Transverse colon (tissue), 4 donors: ENCODE measurements at regions not wholly inside any gene's neighbourhood (a gene's known extent, or its start where the extent isn't known, plus 50 kb on each side); places are given as distances from the start of the nearest gene placed in this dataset.

ENCODE experiments used
- DNase-seq: peaks from one replicate; pipeline ENCODE4 v3.0.0-alpha.2; 2019
- H3K27ac ChIP-seq, 4 donors: fragments of 200-600 bp; sonication (generic); 2 replicates each; pipeline ENCODE4 v1.5.1; 2016 to 2018; ENCODE audit warnings: inconsistent platforms in 4 of 4
- H3K27me3 ChIP-seq: fragments of 200-600 bp; sonication (generic); 2 replicates; pipeline ENCODE4 v1.5.1; 2017; ENCODE audit warnings: inconsistent platforms
- H3K36me3 ChIP-seq, 4 donors: fragments of 200-600 bp; sonication (generic); 2 replicates each; pipeline ENCODE4 v1.5.1; 2017 to 2019; ENCODE audit warnings: inconsistent platforms in 4 of 4
- H3K4me1 ChIP-seq, 4 donors: fragments of 200-600 bp; sonication (generic); 2 replicates each; pipeline ENCODE4 v1.5.1; 2017 to 2020; ENCODE audit warnings: inconsistent platforms in 4 of 4
- H3K4me3 ChIP-seq, 4 donors: fragments of 200-600 bp; sonication (generic); 1 replicate in 1 of 4; 2 replicates in 3 of 4; pipeline versions ENCODE4 v1.5.1 to v1.6.1; 2017 to 2019; ENCODE audit warnings: inconsistent platforms in 4 of 4
- H3K9me3 ChIP-seq, 2 donors: fragments of 200-600 bp; sonication (generic); 2 replicates each; pipeline ENCODE4 v1.5.1; 2017 to 2019; ENCODE audit warnings: inconsistent platforms in 2 of 2
- CTCF ChIP-seq, 5 experiments: fragments of 200-600 bp in 3 of 5; fragments of 450-650 bp in 2 of 5; sonication (generic) in 3 of 5; IDR thresholded peaks; 1 replicate in 2 of 5; 2 replicates in 3 of 5; pipeline ENCODE4 v1.5.1; 2016 to 2017; ENCODE audit warnings: antibody characterized with exemption in 5 of 5, inconsistent platforms in 3 of 5, mild to moderate bottlenecking in 2 of 5, moderate library complexity in 1 of 5
- EP300 ChIP-seq: sonication (generic); formaldehyde crosslinking; IDR thresholded peaks from one replicate; pipeline ENCODE4 v1.6.1; 2017; ENCODE audit warnings: antibody characterized with exemption, low read depth
- POLR2A ChIP-seq: fragments of 450-650 bp; IDR thresholded peaks from one replicate; pipeline ENCODE4 v1.6.1; 2016; ENCODE audit warnings: antibody characterized with exemption, mild to moderate bottlenecking, moderate library complexity
- POLR2AphosphoS5 ChIP-seq, 3 donors: sonication (generic); formaldehyde crosslinking; IDR thresholded peaks; one replicate each; pipeline ENCODE4 v1.6.1; 2016; ENCODE audit warnings: antibody characterized with exemption in 3 of 3
- WGBS, 2 donors: methylation state at CpG; one replicate each; pipeline ENCODE4 v1.1.5; 2018; ENCODE audit warnings: low coverage in 1 of 2; 5-methylcytosine and 5-hydroxymethylcytosine counted together
- in situ Hi-C, 4 donors: fragments of 200-750 bp; cut with MboI; loops; one replicate each; pipeline versions ENCODE4 v1.15.0 to v1.15.1; 2017; ENCODE audit warnings: low sequenced_read_pairs in 3 of 4, low pct_ligation_motif_present in 1 of 4, low pct_unique_long_range_greater_than_20kb in 1 of 4
- intact Hi-C: fragments of 100-400 bp; cut with DNase I; formaldehyde crosslinking; loops from one replicate; pipeline ENCODE4 v1.15.1; 2023; ENCODE audit warnings: low total_unique reads

DNA sequence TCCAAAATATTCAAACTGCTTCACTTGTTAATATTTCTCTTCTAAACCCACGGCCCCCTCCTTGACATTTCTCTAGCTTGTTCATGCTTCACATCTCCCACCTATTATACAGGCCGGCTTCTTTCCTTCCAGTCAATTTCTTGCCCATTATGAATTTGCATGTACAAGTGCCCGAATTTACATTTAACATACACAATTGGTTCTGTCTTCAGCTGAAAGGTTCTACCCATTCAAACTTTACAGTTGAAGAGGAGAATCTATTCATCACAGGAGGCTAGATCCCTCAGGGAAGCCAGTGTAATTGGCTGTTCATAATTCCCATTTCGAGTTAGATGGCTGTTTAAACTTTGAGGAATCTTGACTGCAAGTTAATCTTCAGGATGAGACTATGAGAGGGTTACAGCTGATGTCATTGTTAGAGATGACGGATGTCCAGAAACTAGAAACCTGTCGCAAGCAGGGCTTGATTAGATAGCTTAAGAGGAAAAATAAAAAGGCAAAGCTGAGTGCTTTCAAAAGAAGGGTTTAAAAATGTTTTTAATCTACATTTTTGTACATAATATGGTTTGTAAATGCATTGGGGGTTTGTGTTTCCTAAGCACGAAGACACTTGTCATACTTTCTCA lies 157.0 kb downstream of the ADSS2 start:
- H3K27ac ChIP-seq: no peak overlapping the region
- DNase-seq: no peak
- in situ Hi-C loops: loop anchor here in 1 of 4 donors (25.0 kb wide), 1 partner anchor 957 kb away; no protein-coding TSS in a partner anchor
- H3K36me3 ChIP-seq: no peaks in the 10 kb centered on the region
- TF ChIP-seq POLR2A (no peak), CTCF (IDR thresholded peaks at IDR 0.05) (no peak), EP300 (no peak), POLR2AphosphoS5 (IDR thresholded peaks at IDR 0.05) (no peak)
- no peaks in the 10 kb centered on the region for H3K9me3 ChIP-seq
- H3K4me1 ChIP-seq: peaks cover 0 to 7% (median 2%) of the 10 kb centered on the region in 4 donors
- intact Hi-C loops: no loop called here
- no peak overlapping the region for H3K4me3 ChIP-seq
- WGBS, 2 donors: 85 to 87% methylated on average over 7 of the region's 7 CpGs
- H3K27me3 ChIP-seq: no peaks in the 10 kb centered on the region

- in situ Hi-C loops (loop anchor here in 1 of 4 donors (25.0 kb wide), 1 partner anchor 959 kb away; no protein-coding TSS in a partner anchor), intact Hi-C loops (no loop called here)
- Histone ChIP-seq H3K4me1 (peaks cover 0 to 11% (median 2%) of the 10 kb centered on the region in 4 donors), H3K9me3 (no peaks in the 10 kb centered on the region), H3K36me3 (no peaks in the 10 kb centered on the region), H3K27me3 (no peaks in the 10 kb centered on the region), H3K27ac (no peak overlapping the region), H3K4me3 (no peak overlapping the region)
- 69 to 80% methylated on average over 3 to 8 of the region's 8 CpGs for WGBS, 2 donors
- no peak for TF ChIP-seq POLR2AphosphoS5 (IDR thresholded peaks at IDR 0.05)
- TF ChIP-seq CTCF (IDR thresholded peaks at IDR 0.05): no peak
- no peak for TF ChIP-seq EP300
- TF ChIP-seq POLR2A: no peak
- no peak for DNase-seq
Observed at GRCh38 chr1:244296003-244296402, 155.7 kb downstream of the ADSS2 start.

- in situ Hi-C loops: loop anchor here in 1 of 4 donors (25.0 kb wide), 1 partner anchor 959 kb away; no protein-coding TSS in a partner anchor
Observed at GRCh38 chr1:244296447-244296846, 155.3 kb downstream of the ADSS2 start.

DNA sequence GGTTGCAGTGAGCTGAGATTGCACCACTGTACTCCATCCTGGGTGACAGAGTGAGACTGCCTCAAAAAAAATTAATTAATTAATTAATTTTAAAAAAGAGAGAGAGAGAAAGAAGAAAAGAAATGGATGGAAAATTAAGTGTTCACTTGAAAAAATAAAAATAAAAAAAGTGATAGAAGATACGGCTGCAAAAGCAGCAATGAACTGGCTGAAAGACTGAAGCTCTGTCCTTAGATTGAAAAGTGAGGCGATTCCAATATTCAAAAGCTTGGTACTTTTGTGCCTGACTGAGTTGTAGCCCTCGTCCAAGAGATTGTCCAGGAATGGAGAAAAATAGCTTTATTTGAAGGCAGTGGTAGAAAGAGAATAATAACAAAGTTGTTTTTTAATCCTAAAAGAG lies 154.6 kb downstream of the ADSS2 start:
- no peaks in the 10 kb centered on the region for H3K36me3 ChIP-seq
- no peak overlapping the region for H3K27ac ChIP-seq
- no peaks in the 10 kb centered on the region for H3K27me3 ChIP-seq
- no peaks in the 10 kb centered on the region for H3K9me3 ChIP-seq
- no peak for DNase-seq
- intact Hi-C loops: no loop called here
- TF ChIP-seq CTCF (IDR thresholded peaks at IDR 0.05) (no peak), EP300 (no peak), POLR2A (no peak), POLR2AphosphoS5 (IDR thresholded peaks at IDR 0.05) (no peak)
- in situ Hi-C loops: loop anchor here in 1 of 4 donors (25.0 kb wide), 1 partner anchor 960 kb away; no protein-coding TSS in a partner anchor
- no peak overlapping the region for H3K4me3 ChIP-seq
- 94 to 100% methylated on average over 3 of the region's 3 CpGs for WGBS, 2 donors
- peaks cover 0 to 15% (median 2%) of the 10 kb centered on the region in 4 donors for H3K4me1 ChIP-seq

More at GRCh38 chr1:244296447-244296846, 155.3 kb downstream of the ADSS2 start:
- H3K4me1 ChIP-seq: peaks cover 0 to 11% (median 2%) of the 10 kb centered on the region in 4 donors
- TF ChIP-seq POLR2AphosphoS5 (IDR thresholded peaks at IDR 0.05) (no peak), POLR2A (no peak), EP300 (no peak), CTCF (IDR thresholded peaks at IDR 0.05) (no peak)
- no peak for DNase-seq
- no peaks in the 10 kb centered on the region for H3K27me3 ChIP-seq
- H3K27ac ChIP-seq: no peak overlapping the region
- H3K4me3 ChIP-seq: no peak overlapping the region
- no peaks in the 10 kb centered on the region for H3K36me3 ChIP-seq
- intact Hi-C loops: no loop called here
- H3K9me3 ChIP-seq: no peaks in the 10 kb centered on the region
- whole genome bisulfite sequencing, 2 donors: 61% methylated on average over 4 to 6 of the region's 6 CpGs
